Activated T-helper 1 cell treated with anti-CD3 and anti-CD28 coated beads, Interleukin-12 subunit alpha, Interleukin-12 subunit beta, Interleukin-2, Interleukin-4 antibody, amounts not matched to agents 30 ng/mL and 10 ng/mL and 1 ng/mL, durations not matched to agents 14 hours and 24 hours and 36 hours (primary cell): ENCODE measurements at regions not wholly inside any gene's neighbourhood (a gene's known extent, or its start where the extent isn't known, plus 50 kb on each side); places are given as distances from the start of the nearest gene placed in this dataset.
"Not testable (repeated sequence)": the region's sequence is repeated elsewhere in the genome, so short reads cannot be mapped to it uniquely, and the experiment has no call there.

Source experiments
- DNase-seq: peaks from one replicate; pipeline ENCODE4 v3.0.0; 2021; ENCODE audit warnings: low spot score
- H3K27ac Mint-ChIP-seq: one replicate; pipeline ENCODE4 v1.8.0; 2021; ENCODE audit warnings: mild to moderate bottlenecking, mixed read lengths
- H3K27me3 Mint-ChIP-seq: one replicate; pipeline ENCODE4 v1.8.0; 2022; ENCODE audit warnings: mild to moderate bottlenecking, moderate library complexity, mixed read lengths; ENCODE audit not compliant: insufficient read depth
- H3K36me3 Mint-ChIP-seq: one replicate; pipeline ENCODE4 v1.8.0; 2021; ENCODE audit warnings: low read depth, mixed read lengths
- H3K4me1 Mint-ChIP-seq: one replicate; pipeline ENCODE4 v1.8.0; 2021; ENCODE audit warnings: low read depth, mixed read lengths
- H3K4me3 Mint-ChIP-seq: one replicate; pipeline ENCODE4 v1.8.0; 2021; ENCODE audit warnings: mild to moderate bottlenecking, moderate library complexity, mixed read lengths
- H3K9me3 Mint-ChIP-seq: one replicate; pipeline ENCODE4 v1.8.0; 2021; ENCODE audit warnings: mixed read lengths
- intact Hi-C: fragments of 100-400 bp; cut with micrococcal nuclease; formaldehyde crosslinking; loops from one replicate; pipeline ENCODE4 v1.15.1; 2024

- DNase-seq, result no peak
- no peaks in the 10 kb centered on the region for H3K4me1 Mint-ChIP-seq
- no peaks in the 10 kb centered on the region for H3K36me3 Mint-ChIP-seq
- no peak overlapping the region for H3K27ac Mint-ChIP-seq
- no peaks in the 10 kb centered on the region for H3K27me3 Mint-ChIP-seq
- no peaks in the 10 kb centered on the region for H3K9me3 Mint-ChIP-seq
- no peak overlapping the region for H3K4me3 Mint-ChIP-seq
- intact Hi-C loops, result no loop called here
These were observed 148.8 kb upstream of the RFX3 start for GRCh38 chr9:3674561-3674960.

- Mint-ChIP-seq H3K9me3 (no peaks in the 10 kb centered on the region), H3K4me1 (no peaks in the 10 kb centered on the region), H3K4me3 (no peak overlapping the region), H3K36me3 (no peaks in the 10 kb centered on the region), H3K27me3 (no peaks in the 10 kb centered on the region), H3K27ac (no peak overlapping the region)
- DNase-seq, result no peak
- intact Hi-C loops, result no loop called here
These were observed 146.6 kb upstream of the RFX3 start for GRCh38 chr9:3672399-3672798.

GRCh38 chr9:3664044-3664443 lies 138.2 kb upstream of the RFX3 start:
- no peak overlapping the region for H3K4me3 Mint-ChIP-seq
- no peak for DNase-seq
- H3K4me1 Mint-ChIP-seq, result no peaks in the 10 kb centered on the region
- H3K27me3 Mint-ChIP-seq, result no peaks in the 10 kb centered on the region
- intact Hi-C loops, result no loop called here
- no peaks in the 10 kb centered on the region for H3K36me3 Mint-ChIP-seq
- no peak overlapping the region for H3K27ac Mint-ChIP-seq
- H3K9me3 Mint-ChIP-seq, result no peaks in the 10 kb centered on the region

DNA sequence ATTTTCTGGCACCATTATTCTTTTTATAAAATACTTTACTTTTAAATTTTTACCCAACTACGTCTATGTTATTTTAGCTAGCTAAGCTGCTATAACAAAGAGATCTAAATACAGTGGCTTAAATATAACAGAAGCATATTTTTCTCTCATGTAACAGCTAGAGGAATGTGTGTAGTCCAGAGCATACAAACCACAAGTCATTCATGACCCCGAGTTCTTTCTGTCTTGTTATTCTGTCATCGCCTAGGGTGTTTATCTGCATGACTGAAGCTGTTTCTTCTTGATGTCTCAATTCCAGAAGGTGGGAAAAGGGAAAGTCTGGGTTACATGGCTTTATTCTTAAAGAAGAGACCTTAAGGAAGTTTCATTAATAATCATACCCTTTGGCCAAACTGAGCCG lies 136.9 kb upstream of the RFX3 start:
- H3K4me3 Mint-ChIP-seq, result no peak overlapping the region
- no peaks in the 10 kb centered on the region for H3K36me3 Mint-ChIP-seq
- intact Hi-C loops, result no loop called here
- no peak overlapping the region for H3K27ac Mint-ChIP-seq
- H3K9me3 Mint-ChIP-seq, result no peaks in the 10 kb centered on the region
- H3K4me1 Mint-ChIP-seq, result no peaks in the 10 kb centered on the region
- no peak for DNase-seq
- H3K27me3 Mint-ChIP-seq, result no peaks in the 10 kb centered on the region

GRCh38 chr9:3660936-3661335 lies 135.1 kb upstream of the RFX3 start:
- no peaks in the 10 kb centered on the region for H3K4me1 Mint-ChIP-seq
- no peaks in the 10 kb centered on the region for H3K27me3 Mint-ChIP-seq
- DNase-seq, result no peak
- intact Hi-C loops, result no loop called here
- H3K36me3 Mint-ChIP-seq, result no peaks in the 10 kb centered on the region
- H3K9me3 Mint-ChIP-seq, result no peaks in the 10 kb centered on the region
- no peak overlapping the region for H3K4me3 Mint-ChIP-seq
- H3K27ac Mint-ChIP-seq, result no peak overlapping the region

GRCh38 chr9:3659647-3660046 lies 133.8 kb upstream of the RFX3 start:
- no peaks in the 10 kb centered on the region for H3K36me3 Mint-ChIP-seq

DNA sequence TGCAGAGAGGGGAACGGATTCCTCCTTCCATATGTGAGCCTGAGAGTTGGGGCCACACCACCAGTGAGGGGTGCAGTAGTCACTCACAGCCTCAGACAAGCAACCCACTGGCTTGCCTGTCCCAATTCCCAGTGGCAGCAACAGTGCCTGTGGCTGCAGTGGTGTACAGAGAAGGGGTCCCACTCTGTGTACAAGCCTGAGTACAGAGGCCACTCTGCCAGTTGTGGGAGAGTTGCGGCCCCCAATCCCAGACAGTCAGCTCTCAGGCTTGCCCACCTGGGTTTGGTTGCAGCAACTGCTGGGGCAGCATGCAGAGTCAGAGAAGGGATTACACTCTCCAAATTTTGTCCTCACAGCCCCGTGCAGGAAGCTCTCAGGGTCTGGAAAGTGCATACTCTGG lies 133.2 kb upstream of the RFX3 start:
- DNase-seq, result no peak
- Mint-ChIP-seq H3K9me3 (no peaks in the 10 kb centered on the region), H3K4me1 (no peaks in the 10 kb centered on the region), H3K36me3 (no peaks in the 10 kb centered on the region), H3K4me3 (no peak overlapping the region), H3K27ac (no peak overlapping the region), H3K27me3 (no peaks in the 10 kb centered on the region)
- intact Hi-C loops, result no loop called here

More at GRCh38 chr9:3659647-3660046, 133.8 kb upstream of the RFX3 start:
- Mint-ChIP-seq H3K27ac (no peak overlapping the region), H3K4me3 (no peak overlapping the region), H3K27me3 (no peaks in the 10 kb centered on the region), H3K4me1 (no peaks in the 10 kb centered on the region), H3K9me3 (no peaks in the 10 kb centered on the region)
- DNase-seq, result no peak
- intact Hi-C loops, result no loop called here

GRCh38 chr9:3656224-3656623 lies 130.4 kb upstream of the RFX3 start:
- H3K27me3 Mint-ChIP-seq, result no peaks in the 10 kb centered on the region
- no peaks in the 10 kb centered on the region for H3K36me3 Mint-ChIP-seq
- DNase-seq, result no peak
- H3K4me3 Mint-ChIP-seq, result no peak overlapping the region
- H3K4me1 Mint-ChIP-seq, result no peaks in the 10 kb centered on the region
- intact Hi-C loops, result no loop called here
- H3K9me3 Mint-ChIP-seq, result no peaks in the 10 kb centered on the region
- no peak overlapping the region for H3K27ac Mint-ChIP-seq

GRCh38 chr9:3650994-3651622 lies 125.3 kb upstream of the RFX3 start:
- Mint-ChIP-seq H3K4me1 (peaks cover 5% of the 10 kb centered on the region), H3K9me3 (no peaks in the 10 kb centered on the region), H3K27ac (no peak overlapping the region), H3K4me3 (no peak overlapping the region), H3K36me3 (no peaks in the 10 kb centered on the region), H3K27me3 (no peaks in the 10 kb centered on the region)
- no peak for DNase-seq
- intact Hi-C loops, result no loop called here

- Mint-ChIP-seq H3K4me3 (no peak overlapping the region), H3K36me3 (no peaks in the 10 kb centered on the region), H3K27ac (no peak overlapping the region), H3K4me1 (peaks cover 5% of the 10 kb centered on the region), H3K9me3 (no peaks in the 10 kb centered on the region), H3K27me3 (no peaks in the 10 kb centered on the region)
- no peak for DNase-seq
- intact Hi-C loops, result loop anchor here (5.0 kb wide), 1 partner anchor 181 kb away; no protein-coding TSS in a partner anchor
These were observed 123.0 kb upstream of the RFX3 start for GRCh38 chr9:3648722-3649246.

DNA sequence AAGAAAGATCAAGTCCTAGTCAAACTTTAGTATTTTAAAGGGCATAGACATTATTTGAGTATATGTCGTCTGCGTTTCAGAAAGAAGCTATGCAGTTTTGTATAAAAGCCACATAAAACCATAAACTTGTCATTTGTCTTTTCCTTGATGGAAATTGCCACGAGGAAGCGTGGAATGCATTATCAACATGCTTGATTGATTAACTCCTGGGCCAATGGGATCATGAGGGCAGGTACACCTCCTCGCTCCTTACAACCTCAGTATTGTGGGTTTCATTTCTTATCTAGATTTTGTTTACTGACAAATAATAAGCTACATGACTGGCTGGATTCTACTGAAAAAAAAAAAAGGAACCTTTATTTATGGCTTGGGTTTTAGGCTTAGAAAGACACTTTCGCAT lies 122.5 kb upstream of the RFX3 start:
- Mint-ChIP-seq H3K36me3 (no peaks in the 10 kb centered on the region), H3K4me3 (no peak overlapping the region), H3K27ac (no peak overlapping the region), H3K4me1 (peaks cover 5% of the 10 kb centered on the region), H3K27me3 (no peaks in the 10 kb centered on the region), H3K9me3 (no peaks in the 10 kb centered on the region)
- no peak for DNase-seq
- intact Hi-C loops, result loop anchor here (5.0 kb wide), 1 partner anchor 181 kb away; no protein-coding TSS in a partner anchor

DNA sequence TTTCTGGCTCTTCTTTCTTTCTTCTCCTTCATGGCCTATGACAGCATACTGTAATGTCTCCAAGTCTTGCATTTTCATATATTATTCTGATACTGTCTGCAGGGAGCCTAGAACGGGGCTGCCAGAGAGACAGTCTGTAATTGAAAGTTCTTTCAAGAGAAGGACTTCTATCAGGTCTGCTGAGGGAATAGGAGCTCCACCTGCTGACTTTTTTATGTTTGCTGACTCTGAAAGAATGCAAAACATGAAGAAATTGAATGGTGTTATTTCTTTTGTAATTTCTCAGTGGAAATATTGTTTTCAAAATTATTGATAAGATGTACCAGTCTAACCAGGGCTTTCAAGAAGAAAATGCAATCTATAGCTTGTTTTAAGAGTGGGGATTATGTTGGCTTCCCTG lies 121.9 kb upstream of the RFX3 start:
- peaks cover 5% of the 10 kb centered on the region for H3K4me1 Mint-ChIP-seq
- no peaks in the 10 kb centered on the region for H3K27me3 Mint-ChIP-seq
- DNase-seq, result no peak
- intact Hi-C loops, result loop anchor here (5.0 kb wide), 1 partner anchor 180 kb away; no protein-coding TSS in a partner anchor
- H3K9me3 Mint-ChIP-seq, result no peaks in the 10 kb centered on the region
- no peaks in the 10 kb centered on the region for H3K36me3 Mint-ChIP-seq
- no peak overlapping the region for H3K27ac Mint-ChIP-seq
- no peak overlapping the region for H3K4me3 Mint-ChIP-seq

DNA sequence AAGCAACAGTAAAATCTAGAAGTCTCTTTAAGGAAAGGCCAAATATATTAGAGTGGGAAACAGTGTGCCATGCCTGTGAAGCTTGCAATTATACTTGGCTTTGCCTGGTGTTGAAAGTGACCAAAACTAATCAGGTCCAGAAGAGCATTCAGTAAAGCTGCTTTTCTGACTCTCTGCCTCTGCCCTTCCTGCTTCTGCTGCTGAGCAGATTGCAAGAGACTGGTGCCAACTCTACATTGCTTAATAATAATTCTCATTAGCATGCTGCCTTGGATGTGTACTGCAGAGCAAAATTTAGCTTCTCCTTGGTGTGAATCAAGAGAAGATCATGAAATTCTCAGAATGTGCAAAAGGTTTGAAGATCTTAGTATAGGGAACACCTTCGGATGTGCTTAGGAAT lies 120.4 kb upstream of the RFX3 start:
- intact Hi-C loops, result loop anchor here (5.0 kb wide), 1 partner anchor 179 kb away; no protein-coding TSS in a partner anchor
- DNase-seq, result no peak
- Mint-ChIP-seq H3K36me3 (no peaks in the 10 kb centered on the region), H3K9me3 (no peaks in the 10 kb centered on the region), H3K27ac (no peak overlapping the region), H3K27me3 (no peaks in the 10 kb centered on the region), H3K4me1 (peaks cover 5% of the 10 kb centered on the region), H3K4me3 (no peak overlapping the region)

DNA sequence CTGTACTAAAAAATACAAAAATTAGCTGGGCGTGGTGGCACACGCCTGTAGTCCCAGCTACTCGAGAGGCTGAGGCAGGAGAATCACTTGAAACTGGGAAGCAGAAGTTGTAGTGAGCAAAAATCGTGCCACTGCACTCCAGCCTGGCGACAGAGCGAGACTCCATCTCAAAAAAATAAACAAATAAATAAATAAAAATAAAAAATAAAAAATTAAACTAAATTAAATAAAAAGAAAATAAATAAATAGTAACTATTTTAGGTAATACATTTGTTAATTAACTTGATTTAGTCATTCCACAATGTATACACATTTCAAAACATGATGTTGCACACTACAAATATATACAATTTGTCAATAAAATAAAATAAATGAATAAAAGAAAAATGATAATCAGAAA lies 116.3 kb upstream of the RFX3 start:
- intact Hi-C loops, H3K27ac Mint-ChIP-seq: not testable (repeated sequence)

More for the DNA sequence above, 116.3 kb upstream of the RFX3 start:
- DNase-seq, H3K4me1 Mint-ChIP-seq, H3K27me3 Mint-ChIP-seq, H3K36me3 Mint-ChIP-seq, H3K4me3 Mint-ChIP-seq, H3K9me3 Mint-ChIP-seq: not testable (repeated sequence)
